ENCODE measurements at regions not wholly inside any gene's neighbourhood (a gene's known extent, or its start where the extent isn't known, plus 50 kb on each side); places are given as distances from the start of the nearest gene placed in this dataset.

DNA sequence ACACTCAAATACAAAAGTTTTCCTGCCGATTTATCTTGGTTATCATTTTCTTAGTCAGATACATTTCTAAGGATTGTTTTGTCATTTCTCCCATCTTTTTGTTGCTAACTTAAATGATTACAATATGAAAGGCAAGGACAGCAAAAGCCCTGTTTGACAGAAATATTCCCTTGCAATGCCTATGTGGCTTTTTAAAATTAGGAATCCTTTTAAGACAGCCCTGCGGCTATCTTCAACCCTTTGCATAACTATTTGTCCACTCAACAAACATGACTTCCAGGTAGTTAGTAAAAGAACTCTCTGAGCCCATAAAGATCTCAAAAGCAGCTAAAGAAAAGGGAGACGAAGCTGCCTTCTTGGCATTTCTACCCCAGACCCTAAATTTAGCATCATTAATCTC lies 179.7 kb upstream of the CDH20 start:
- Histone ChIP-seq H3K9ac (ENCODE audit: low read length) (no peak overlapping the region), H3K4me2 (ENCODE audit: low read length) (no peak overlapping the region), H3K4me1 (ENCODE audit: insufficient read depth, low read length) (no peaks in the 10 kb centered on the region), H2AFZ (ENCODE audit: low read depth, low read length) (no peak overlapping the region), H3K4me3 (ENCODE audit: insufficient read depth, low read depth, low read length) (no peak overlapping the region), H3K36me3 (ENCODE audit: insufficient read depth, low read length) (no peaks in the 10 kb centered on the region), H3K9me3 (ENCODE audit: insufficient read depth, low read depth, low read length) (no peaks in the 10 kb centered on the region), H3K27me3 (ENCODE audit: insufficient read depth, low read length) (no peaks in the 10 kb centered on the region), H3K27ac (ENCODE audit: low read depth, low read length) (no peak overlapping the region), H3K79me2 (ENCODE audit: insufficient read depth, low read length) (no peaks in the 10 kb centered on the region), H4K20me1 (ENCODE audit: insufficient read depth, low read length) (no peaks in the 10 kb centered on the region)
- Mint-ChIP-seq H3K4me3 (ENCODE audit: unreplicated experiment) (no peak overlapping the region), H3K36me3 (ENCODE audit: low read depth, unreplicated experiment) (no peaks in the 10 kb centered on the region), H3K9me3 (ENCODE audit: unreplicated experiment) (peaks cover 2% of the 10 kb centered on the region), H3K27ac (ENCODE audit: unreplicated experiment) (no peak overlapping the region), H3K4me1 (ENCODE audit: low read depth, unreplicated experiment) (no peaks in the 10 kb centered on the region), H3K27me3 (ENCODE audit: low read depth, unreplicated experiment) (no peaks in the 10 kb centered on the region)
- no peak for FAIRE-seq
- no peak for DNase-seq (ENCODE audit: low read depth)
- TF ChIP-seq, protein P1, sequence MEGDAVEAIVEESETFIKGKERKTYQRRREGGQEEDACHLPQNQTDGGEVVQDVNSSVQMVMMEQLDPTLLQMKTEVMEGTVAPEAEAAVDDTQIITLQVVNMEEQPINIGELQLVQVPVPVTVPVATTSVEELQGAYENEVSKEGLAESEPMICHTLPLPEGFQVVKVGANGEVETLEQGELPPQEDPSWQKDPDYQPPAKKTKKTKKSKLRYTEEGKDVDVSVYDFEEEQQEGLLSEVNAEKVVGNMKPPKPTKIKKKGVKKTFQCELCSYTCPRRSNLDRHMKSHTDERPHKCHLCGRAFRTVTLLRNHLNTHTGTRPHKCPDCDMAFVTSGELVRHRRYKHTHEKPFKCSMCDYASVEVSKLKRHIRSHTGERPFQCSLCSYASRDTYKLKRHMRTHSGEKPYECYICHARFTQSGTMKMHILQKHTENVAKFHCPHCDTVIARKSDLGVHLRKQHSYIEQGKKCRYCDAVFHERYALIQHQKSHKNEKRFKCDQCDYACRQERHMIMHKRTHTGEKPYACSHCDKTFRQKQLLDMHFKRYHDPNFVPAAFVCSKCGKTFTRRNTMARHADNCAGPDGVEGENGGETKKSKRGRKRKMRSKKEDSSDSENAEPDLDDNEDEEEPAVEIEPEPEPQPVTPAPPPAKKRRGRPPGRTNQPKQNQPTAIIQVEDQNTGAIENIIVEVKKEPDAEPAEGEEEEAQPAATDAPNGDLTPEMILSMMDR (IDR thresholded peaks at IDR 0.05; ENCODE audit: insufficient read depth, low read depth, low read length): no peak
- TF ChIP-seq EZH2 (IDR thresholded peaks at IDR 0.05; ENCODE audit: insufficient read depth, low read length): no peak

DNA sequence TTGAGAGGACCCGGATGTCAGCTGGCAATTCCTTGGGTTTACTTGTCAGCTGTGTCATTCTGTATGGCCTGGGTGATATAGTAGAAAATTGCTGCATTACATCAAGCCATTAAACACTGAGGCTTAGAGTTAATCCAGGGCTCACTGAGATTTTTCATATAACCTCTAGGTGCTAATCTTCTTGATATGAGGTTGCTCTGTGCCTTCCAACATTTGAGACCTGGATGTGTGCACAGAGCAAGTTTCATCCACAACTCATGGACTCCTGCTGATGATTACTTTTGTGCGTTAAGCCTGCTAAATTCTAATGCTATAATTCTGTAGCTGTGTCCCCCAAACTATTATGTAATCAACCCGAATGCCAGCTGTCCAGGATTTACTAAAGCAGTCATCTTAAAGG lies 178.4 kb upstream of the CDH20 start:
- Histone ChIP-seq H3K9me3 (ENCODE audit: insufficient read depth, low read depth, low read length) (no peaks in the 10 kb centered on the region), H2AFZ (ENCODE audit: low read depth, low read length) (no peak overlapping the region), H3K9ac (ENCODE audit: low read length) (no peak overlapping the region), H3K4me3 (ENCODE audit: insufficient read depth, low read depth, low read length) (no peak overlapping the region), H4K20me1 (ENCODE audit: insufficient read depth, low read length) (no peaks in the 10 kb centered on the region), H3K36me3 (ENCODE audit: insufficient read depth, low read length) (no peaks in the 10 kb centered on the region), H3K4me2 (ENCODE audit: low read length) (no peak overlapping the region), H3K4me1 (ENCODE audit: insufficient read depth, low read length) (no peaks in the 10 kb centered on the region), H3K27me3 (ENCODE audit: insufficient read depth, low read length) (no peaks in the 10 kb centered on the region), H3K79me2 (ENCODE audit: insufficient read depth, low read length) (no peaks in the 10 kb centered on the region), H3K27ac (ENCODE audit: low read depth, low read length) (no peak overlapping the region)
- H3K9me3 Mint-ChIP-seq (ENCODE audit: unreplicated experiment): peaks cover 2% of the 10 kb centered on the region
- DNase-seq (ENCODE audit: low read depth) (no peak), FAIRE-seq (no peak)
- H3K27me3 Mint-ChIP-seq (ENCODE audit: low read depth, unreplicated experiment): no peaks in the 10 kb centered on the region
- H3K27ac Mint-ChIP-seq (ENCODE audit: unreplicated experiment): no peak overlapping the region
- H3K4me1 Mint-ChIP-seq (ENCODE audit: low read depth, unreplicated experiment): no peaks in the 10 kb centered on the region
- no peak for TF ChIP-seq EZH2 (IDR thresholded peaks at IDR 0.05; ENCODE audit: insufficient read depth, low read length)
- no peaks in the 10 kb centered on the region for H3K36me3 Mint-ChIP-seq (ENCODE audit: low read depth, unreplicated experiment)
- H3K4me3 Mint-ChIP-seq (ENCODE audit: unreplicated experiment): no peak overlapping the region

DNA sequence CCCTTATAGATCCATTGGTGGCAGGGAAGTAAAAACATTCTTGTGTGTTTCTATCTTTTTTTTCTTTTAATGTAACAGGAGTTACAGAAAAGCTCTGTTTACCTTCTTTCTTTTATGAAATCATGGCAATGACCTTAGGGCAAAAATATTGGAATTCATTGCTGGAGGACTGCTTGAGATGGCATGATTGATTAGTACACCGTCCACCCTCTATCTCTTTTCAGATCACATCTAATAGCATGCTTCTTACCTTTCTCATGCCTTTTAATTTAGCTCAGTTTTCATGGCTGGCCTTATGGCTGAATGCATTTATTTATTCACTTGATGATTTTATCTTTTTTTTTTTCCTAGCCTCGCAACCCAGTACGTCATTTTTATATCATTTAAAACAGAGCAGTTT lies 177.6 kb upstream of the CDH20 start:
- H4K20me1 ChIP-seq (ENCODE audit: insufficient read depth, low read length): no peaks in the 10 kb centered on the region
- FAIRE-seq: no peak
- no peaks in the 10 kb centered on the region for H3K27me3 Mint-ChIP-seq (ENCODE audit: low read depth, unreplicated experiment)
- H2AFZ ChIP-seq (ENCODE audit: low read depth, low read length): no peak overlapping the region
- no peaks in the 10 kb centered on the region for H3K4me1 ChIP-seq (ENCODE audit: insufficient read depth, low read length)
- no peaks in the 10 kb centered on the region for H3K36me3 Mint-ChIP-seq (ENCODE audit: low read depth, unreplicated experiment)
- H3K79me2 ChIP-seq (ENCODE audit: insufficient read depth, low read length): no peaks in the 10 kb centered on the region
- no peak overlapping the region for H3K4me2 ChIP-seq (ENCODE audit: low read length)
- H3K27me3 ChIP-seq (ENCODE audit: insufficient read depth, low read length): no peaks in the 10 kb centered on the region
- no peak overlapping the region for H3K27ac Mint-ChIP-seq (ENCODE audit: unreplicated experiment)
- TF ChIP-seq EZH2 (IDR thresholded peaks at IDR 0.05; ENCODE audit: insufficient read depth, low read length): no peak
- TF ChIP-seq, protein P1 (IDR thresholded peaks at IDR 0.05; ENCODE audit: insufficient read depth, low read depth, low read length): no peak
- H3K4me3 ChIP-seq (ENCODE audit: insufficient read depth, low read depth, low read length): no peak overlapping the region
- H3K4me3 Mint-ChIP-seq (ENCODE audit: unreplicated experiment): no peak overlapping the region
- peaks cover 2% of the 10 kb centered on the region for H3K9me3 Mint-ChIP-seq (ENCODE audit: unreplicated experiment)
- H3K9ac ChIP-seq (ENCODE audit: low read length): no peak overlapping the region
- no peaks in the 10 kb centered on the region for H3K36me3 ChIP-seq (ENCODE audit: insufficient read depth, low read length)
- no peaks in the 10 kb centered on the region for H3K9me3 ChIP-seq (ENCODE audit: insufficient read depth, low read depth, low read length)
- H3K4me1 Mint-ChIP-seq (ENCODE audit: low read depth, unreplicated experiment): no peaks in the 10 kb centered on the region
- DNase-seq (ENCODE audit: low read depth): no peak
- no peak overlapping the region for H3K27ac ChIP-seq (ENCODE audit: low read depth, low read length)

Data from astrocyte (in vitro differentiated cells and primary cell).